Keratinocyte (primary cell): ENCODE measurements at regions not wholly inside any gene's neighbourhood (a gene's known extent, or its start where the extent isn't known, plus 50 kb on each side); places are given as distances from the start of the nearest gene placed in this dataset.

Source experiments
- CTCF ChIP-seq, 3 experiments: IDR thresholded peaks in 1 of 3; conservative IDR thresholded peaks in 1 of 3; optimal IDR thresholded peaks in 1 of 3; 2 replicates in 2 of 3; 3 replicates in 1 of 3; pipeline versions ENCODE3 to v1.5.1; 2011; ENCODE audit warnings: low read length in 3 of 3, mild to moderate bottlenecking in 3 of 3, moderate library complexity in 2 of 3, control low read depth in 1 of 3, inconsistent platforms in 1 of 3; ENCODE audit not compliant: insufficient read depth in 2 of 3; ENCODE audit errors: extremely low read depth in 1 of 3
- EZH2 ChIP-seq: IDR thresholded peaks from one replicate; pipeline ENCODE4 v1.6.1; 2012; ENCODE audit warnings: inconsistent platforms, mild to moderate bottlenecking, low read length, moderate library complexity

GRCh38 chr4:22315628-22316027 lies 200.2 kb downstream of the ADGRA3 start:
- no peak for TF ChIP-seq CTCF (optimal IDR thresholded peaks at IDR 0.05 in 1 of 3, IDR thresholded peaks at IDR 0.05 in 1 of 3, conservative IDR thresholded peaks at IDR 0.05 in 1 of 3; ENCODE audit: extremely low read depth in 1 of 3, insufficient read depth in 2 of 3, low read length in 3 of 3)
- TF ChIP-seq EZH2, result no peak
